HL-60 (cell line): ENCODE measurements at regions not wholly inside any gene's neighbourhood (a gene's known extent, or its start where the extent isn't known, plus 50 kb on each side); places are given as distances from the start of the nearest gene placed in this dataset.

Experiments used
- DNase-seq, 2 experiments: peaks; one replicate each; pipeline ENCODE4 v3.0.0-alpha.2; 2010 to 2020; ENCODE audit warnings: low read depth in 1 of 2, low spot score in 1 of 2
- H3K27ac ChIP-seq: fragments of 250-450 bp; sonication (Bioruptor Pico); replicated peaks from 2 replicates; pipeline ENCODE4 v1.5.1; 2020; ENCODE audit warnings: mild to moderate bottlenecking, moderate library complexity
- H3K27me3 ChIP-seq: fragments of 250-450 bp; sonication (Bioruptor Pico); 2 replicates; pipeline ENCODE4 v1.5.1; 2021; ENCODE audit warnings: mild to moderate bottlenecking, moderate library complexity; ENCODE audit not compliant: insufficient read depth, poor library complexity, severe bottlenecking
- H3K4me3 ChIP-seq: replicated peaks from 2 replicates; pipeline ENCODE4 v1.5.1; 2011; ENCODE audit warnings: mild to moderate bottlenecking, control low read depth, low read length; ENCODE audit not compliant: insufficient read depth
- GABPA ChIP-seq: IDR thresholded peaks from 2 replicates; pipeline ENCODE4 v1.6.1; 2012; ENCODE audit warnings: low read depth
- POLR2AphosphoS5 ChIP-seq: IDR thresholded peaks from 2 replicates; pipeline ENCODE4 v1.6.1; 2012; ENCODE audit warnings: low read depth
- SPI1 ChIP-seq: IDR thresholded peaks from 2 replicates; pipeline ENCODE4 v1.6.1; 2012; ENCODE audit warnings: low read depth, mild to moderate bottlenecking, borderline replicate concordance
- TF ChIP-seq, protein P1 (sequence below): IDR thresholded peaks from 2 replicates; pipeline ENCODE4 v1.6.1; 2012; ENCODE audit warnings: low read depth; ENCODE audit not compliant: insufficient replicate concordance
- TF ChIP-seq, protein P2 (sequence below): IDR thresholded peaks from one replicate; pipeline ENCODE4 v1.5.1; 2011; ENCODE audit warnings: low read length, control low read depth, inconsistent platforms; ENCODE audit not compliant: insufficient read depth

GRCh38 chr4:15167743-15168142 lies 165.5 kb downstream of the CPEB2 start:
- Histone ChIP-seq H3K27me3 (no peaks in the 10 kb centered on the region), H3K4me3 (no peak overlapping the region), H3K27ac (no peak overlapping the region)
- TF ChIP-seq, protein P1, sequence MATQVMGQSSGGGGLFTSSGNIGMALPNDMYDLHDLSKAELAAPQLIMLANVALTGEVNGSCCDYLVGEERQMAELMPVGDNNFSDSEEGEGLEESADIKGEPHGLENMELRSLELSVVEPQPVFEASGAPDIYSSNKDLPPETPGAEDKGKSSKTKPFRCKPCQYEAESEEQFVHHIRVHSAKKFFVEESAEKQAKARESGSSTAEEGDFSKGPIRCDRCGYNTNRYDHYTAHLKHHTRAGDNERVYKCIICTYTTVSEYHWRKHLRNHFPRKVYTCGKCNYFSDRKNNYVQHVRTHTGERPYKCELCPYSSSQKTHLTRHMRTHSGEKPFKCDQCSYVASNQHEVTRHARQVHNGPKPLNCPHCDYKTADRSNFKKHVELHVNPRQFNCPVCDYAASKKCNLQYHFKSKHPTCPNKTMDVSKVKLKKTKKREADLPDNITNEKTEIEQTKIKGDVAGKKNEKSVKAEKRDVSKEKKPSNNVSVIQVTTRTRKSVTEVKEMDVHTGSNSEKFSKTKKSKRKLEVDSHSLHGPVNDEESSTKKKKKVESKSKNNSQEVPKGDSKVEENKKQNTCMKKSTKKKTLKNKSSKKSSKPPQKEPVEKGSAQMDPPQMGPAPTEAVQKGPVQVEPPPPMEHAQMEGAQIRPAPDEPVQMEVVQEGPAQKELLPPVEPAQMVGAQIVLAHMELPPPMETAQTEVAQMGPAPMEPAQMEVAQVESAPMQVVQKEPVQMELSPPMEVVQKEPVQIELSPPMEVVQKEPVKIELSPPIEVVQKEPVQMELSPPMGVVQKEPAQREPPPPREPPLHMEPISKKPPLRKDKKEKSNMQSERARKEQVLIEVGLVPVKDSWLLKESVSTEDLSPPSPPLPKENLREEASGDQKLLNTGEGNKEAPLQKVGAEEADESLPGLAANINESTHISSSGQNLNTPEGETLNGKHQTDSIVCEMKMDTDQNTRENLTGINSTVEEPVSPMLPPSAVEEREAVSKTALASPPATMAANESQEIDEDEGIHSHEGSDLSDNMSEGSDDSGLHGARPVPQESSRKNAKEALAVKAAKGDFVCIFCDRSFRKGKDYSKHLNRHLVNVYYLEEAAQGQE: no peak
- TF ChIP-seq POLR2AphosphoS5 (no peak), SPI1 (no peak), GABPA (no peak)
- TF ChIP-seq, protein P2, sequence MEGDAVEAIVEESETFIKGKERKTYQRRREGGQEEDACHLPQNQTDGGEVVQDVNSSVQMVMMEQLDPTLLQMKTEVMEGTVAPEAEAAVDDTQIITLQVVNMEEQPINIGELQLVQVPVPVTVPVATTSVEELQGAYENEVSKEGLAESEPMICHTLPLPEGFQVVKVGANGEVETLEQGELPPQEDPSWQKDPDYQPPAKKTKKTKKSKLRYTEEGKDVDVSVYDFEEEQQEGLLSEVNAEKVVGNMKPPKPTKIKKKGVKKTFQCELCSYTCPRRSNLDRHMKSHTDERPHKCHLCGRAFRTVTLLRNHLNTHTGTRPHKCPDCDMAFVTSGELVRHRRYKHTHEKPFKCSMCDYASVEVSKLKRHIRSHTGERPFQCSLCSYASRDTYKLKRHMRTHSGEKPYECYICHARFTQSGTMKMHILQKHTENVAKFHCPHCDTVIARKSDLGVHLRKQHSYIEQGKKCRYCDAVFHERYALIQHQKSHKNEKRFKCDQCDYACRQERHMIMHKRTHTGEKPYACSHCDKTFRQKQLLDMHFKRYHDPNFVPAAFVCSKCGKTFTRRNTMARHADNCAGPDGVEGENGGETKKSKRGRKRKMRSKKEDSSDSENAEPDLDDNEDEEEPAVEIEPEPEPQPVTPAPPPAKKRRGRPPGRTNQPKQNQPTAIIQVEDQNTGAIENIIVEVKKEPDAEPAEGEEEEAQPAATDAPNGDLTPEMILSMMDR: no peak
- no peak for DNase-seq

- no peak overlapping the region for H3K4me3 ChIP-seq
- H3K27ac ChIP-seq: no peak overlapping the region
- TF ChIP-seq, protein P1: no peak
- no peak for TF ChIP-seq GABPA
- no peak for TF ChIP-seq SPI1
- TF ChIP-seq, protein P2: no peak
- no peak for TF ChIP-seq POLR2AphosphoS5
- DNase-seq: no peak
- H3K27me3 ChIP-seq: no peaks in the 10 kb centered on the region
These were observed 166.5 kb downstream of the CPEB2 start for GRCh38 chr4:15168759-15169158.

- TF ChIP-seq, protein P2: no peak
- no peak for TF ChIP-seq POLR2AphosphoS5
- TF ChIP-seq GABPA: no peak
- TF ChIP-seq, protein P1: no peak
- no peak for TF ChIP-seq SPI1
- Histone ChIP-seq H3K27me3 (no peaks in the 10 kb centered on the region), H3K4me3 (no peak overlapping the region), H3K27ac (no peak overlapping the region)
- DNase-seq: no peak
These were observed 169.4 kb downstream of the CPEB2 start for GRCh38 chr4:15171725-15172124.
